Ramos (cell line): ENCODE measurements at regions not wholly inside any gene's neighbourhood (a gene's known extent, or its start where the extent isn't known, plus 50 kb on each side); places are given as distances from the start of the nearest gene placed in this dataset.

Experiments
- in situ Hi-C: fragments of 300-500 bp; cut with MboI; formaldehyde crosslinking; loops from one replicate; pipeline ENCODE4 v1.14.3; 2022; ENCODE audit warnings: low sequenced_read_pairs; ENCODE audit not compliant: unreplicated experiment

- in situ Hi-C loops = loop anchor here (10.0 kb wide), 1 partner anchor 681 kb away; no protein-coding TSS in a partner anchor
Measured at GRCh38 chr2:14903709-14904374, 271.3 kb downstream of the LRATD1 start.

DNA sequence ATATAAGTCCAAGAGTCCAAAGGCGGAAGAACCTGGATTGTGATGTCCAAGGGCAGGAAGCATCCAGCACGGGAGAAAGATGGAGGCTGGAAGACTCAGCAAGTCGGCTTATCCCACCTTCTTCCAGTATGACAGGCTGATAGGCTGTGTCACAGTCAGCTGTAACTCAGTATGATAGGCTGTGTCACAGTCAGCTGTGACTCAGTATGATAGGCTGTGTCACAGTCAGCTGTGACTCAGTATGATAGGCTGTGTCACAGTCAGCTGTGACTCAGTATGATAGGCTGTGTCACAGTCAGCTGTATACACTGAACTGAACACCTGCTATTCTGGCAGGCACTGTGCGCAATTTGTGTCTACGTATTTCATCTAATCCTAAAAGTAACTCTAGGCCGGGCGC, 271.9 kb downstream of the LRATD1 start:
- in situ Hi-C loops = loop anchor here (10.0 kb wide), 1 partner anchor 680 kb away; no protein-coding TSS in a partner anchor

DNA sequence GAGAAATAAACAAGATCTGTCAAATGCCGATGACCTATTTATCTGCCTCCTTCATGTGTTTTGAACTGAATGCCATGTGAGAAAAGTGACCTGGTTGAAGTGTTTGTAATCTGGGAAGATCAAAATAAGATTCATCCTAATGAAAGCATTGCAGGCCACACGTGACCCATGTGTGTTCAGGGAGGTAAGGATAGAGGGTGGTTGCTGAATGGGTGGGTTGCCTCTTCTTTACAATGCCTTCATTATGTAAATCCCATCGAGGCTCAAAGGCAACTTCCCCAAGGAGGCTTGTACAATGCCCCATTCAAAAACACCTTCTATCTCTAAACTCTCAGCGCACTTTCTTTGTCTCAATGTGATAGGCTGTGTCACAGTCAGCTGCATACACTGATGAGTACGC, 273.1 kb downstream of the LRATD1 start:
- in situ Hi-C loops = loop anchor here (10.0 kb wide), 1 partner anchor 679 kb away; no protein-coding TSS in a partner anchor

GRCh38 chr2:14907014-14907612, 274.6 kb downstream of the LRATD1 start:
- in situ Hi-C loops = loop anchor here (10.0 kb wide), 1 partner anchor 678 kb away; no protein-coding TSS in a partner anchor

DNA sequence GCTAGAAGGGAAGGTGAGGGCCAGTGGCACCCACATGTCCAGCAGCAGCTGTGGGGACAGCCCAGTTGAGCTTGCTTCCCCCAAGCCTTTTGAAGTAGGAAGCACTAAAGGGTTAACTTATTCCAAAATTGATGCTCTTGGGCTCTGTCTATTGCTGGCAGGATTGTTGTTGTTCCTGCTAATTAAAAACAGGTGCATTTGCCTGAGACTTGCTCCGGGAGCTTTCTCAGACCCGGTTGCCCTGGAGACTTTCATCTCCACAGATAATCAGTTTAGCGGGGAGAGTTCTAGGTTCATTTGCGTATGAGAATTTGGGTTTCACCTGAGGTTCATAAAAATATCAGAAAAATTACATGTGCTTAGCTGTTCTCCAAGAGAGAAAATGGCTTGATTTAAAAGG, 277.3 kb downstream of the LRATD1 start:
- in situ Hi-C loops = loop anchor here (10.0 kb wide), 1 partner anchor 675 kb away; no protein-coding TSS in a partner anchor

- in situ Hi-C loops = no loop called here
Measured at GRCh38 chr2:14910654-14911053, 278.1 kb downstream of the LRATD1 start.

- in situ Hi-C loops = no loop called here
Measured at GRCh38 chr2:14915983-14916382, 283.5 kb downstream of the LRATD1 start.

GRCh38 chr2:14923820-14924580, 291.5 kb downstream of the LRATD1 start:
- in situ Hi-C loops = no loop called here

DNA sequence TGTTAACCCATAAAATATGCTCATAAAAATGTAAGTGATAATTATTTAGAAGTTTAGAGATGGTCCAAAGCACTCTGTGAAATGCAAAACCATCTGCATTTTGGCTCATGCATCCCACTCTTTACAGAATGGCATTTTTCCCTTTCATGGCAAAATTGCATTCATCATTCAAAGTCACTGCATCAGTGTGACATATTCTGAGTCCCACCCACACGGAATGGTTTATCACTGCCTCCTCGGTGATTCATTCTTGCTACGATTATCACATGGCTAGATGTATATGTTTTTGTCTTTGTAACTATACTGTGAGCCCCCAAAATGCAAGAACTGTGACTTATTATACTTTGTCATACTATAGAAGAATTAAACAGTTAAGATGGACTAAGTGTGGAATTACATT, 293.0 kb downstream of the LRATD1 start:
- in situ Hi-C loops = no loop called here

GRCh38 chr2:14927021-14927564, 294.6 kb downstream of the LRATD1 start:
- in situ Hi-C loops = no loop called here

DNA sequence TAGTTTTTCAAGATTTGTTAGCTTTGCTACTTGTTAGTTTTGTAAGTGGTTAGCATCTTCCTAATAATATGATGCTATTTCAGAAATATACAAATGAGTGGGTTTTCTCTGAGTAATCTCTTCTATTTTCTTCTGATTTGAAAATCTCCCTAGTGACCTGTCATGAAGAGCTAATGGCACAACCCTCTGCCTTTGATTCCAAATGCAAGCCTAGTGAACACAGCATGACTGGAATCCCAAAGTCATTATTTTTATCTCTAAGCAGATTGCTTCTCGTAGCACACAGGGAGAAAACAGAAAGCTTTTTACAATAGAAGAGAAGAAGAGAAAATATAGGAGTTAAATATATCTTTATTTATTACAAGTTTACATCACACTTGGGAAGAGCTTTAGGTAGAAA, 295.5 kb downstream of the LRATD1 start:
- in situ Hi-C loops = no loop called here

- in situ Hi-C loops = no loop called here
Measured at GRCh38 chr2:14930441-14930840, 297.9 kb downstream of the LRATD1 start.

DNA sequence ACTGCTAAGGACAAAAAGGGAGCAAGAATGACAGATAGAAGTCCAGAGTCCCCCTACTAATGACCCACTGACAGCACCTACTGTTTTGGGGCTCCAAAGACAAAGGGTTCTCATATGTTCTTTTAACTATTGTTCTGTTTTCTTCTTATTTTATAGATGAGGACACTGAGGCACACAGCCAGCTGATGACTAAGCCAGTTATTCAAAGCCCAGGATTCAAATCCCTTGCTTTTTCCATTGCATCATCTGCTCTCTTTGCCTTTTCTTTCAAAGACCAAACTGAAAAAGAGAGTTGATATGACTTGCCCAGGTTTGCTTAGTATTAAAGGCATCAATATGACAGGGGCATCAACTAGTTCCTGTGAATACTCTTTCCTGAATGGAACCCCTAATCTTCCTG, 299.8 kb downstream of the LRATD1 start:
- in situ Hi-C loops = no loop called here

GRCh38 chr2:14933753-14934152, 301.2 kb downstream of the LRATD1 start:
- in situ Hi-C loops = no loop called here

DNA sequence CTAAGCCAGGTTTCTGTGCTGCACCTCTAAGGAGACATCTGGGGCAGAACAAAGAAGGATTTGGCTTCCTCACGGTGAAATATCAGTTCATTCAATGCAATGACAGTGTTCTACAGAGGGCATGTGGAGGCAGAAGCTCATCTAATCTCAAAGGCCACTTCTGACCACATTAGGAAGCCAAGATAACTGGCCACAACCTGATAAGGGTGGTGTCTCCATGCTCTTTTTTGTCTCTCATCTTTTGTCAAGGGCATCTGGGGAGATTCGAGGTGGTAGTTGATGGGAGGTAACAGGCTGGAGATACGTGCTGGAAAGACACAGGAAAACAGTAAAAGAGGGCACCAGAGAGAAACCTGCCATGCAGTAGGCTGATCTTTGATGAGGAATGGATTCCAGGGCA, 303.9 kb downstream of the LRATD1 start:
- in situ Hi-C loops = no loop called here

- in situ Hi-C loops = no loop called here
Measured at GRCh38 chr2:14937336-14937735, 304.8 kb downstream of the LRATD1 start.

DNA sequence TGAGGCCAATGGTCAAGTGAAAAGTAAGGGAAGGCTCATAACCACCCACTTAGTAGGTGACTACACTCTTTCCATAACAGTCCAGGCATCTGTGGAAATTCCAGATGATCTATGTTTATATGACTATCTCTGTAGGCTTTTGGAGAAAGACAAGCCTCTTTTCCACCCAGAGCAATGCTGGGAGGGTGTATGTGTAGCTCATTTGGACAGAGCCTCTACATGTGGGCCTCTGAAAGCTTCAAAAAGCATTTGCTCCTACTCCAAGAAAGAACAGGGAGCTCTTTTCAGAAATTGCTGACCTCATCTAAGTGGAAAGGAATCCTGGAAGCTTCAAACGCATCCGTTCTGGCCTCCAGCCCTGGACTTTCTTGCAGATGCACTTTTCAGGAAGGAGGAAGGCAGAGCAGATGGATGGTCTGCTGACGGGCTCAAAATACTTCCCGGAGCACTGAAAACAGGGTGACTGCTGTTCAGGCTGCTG, 308.7 kb downstream of the LRATD1 start:
- in situ Hi-C loops = no loop called here

- in situ Hi-C loops = no loop called here
Measured at GRCh38 chr2:14942987-14943386, 310.5 kb downstream of the LRATD1 start.

- in situ Hi-C loops = no loop called here
Measured at GRCh38 chr2:14944562-14945346, 312.2 kb downstream of the LRATD1 start.
